AG04449 (cell line): ENCODE measurements at regions not wholly inside any gene's neighbourhood (a gene's known extent, or its start where the extent isn't known, plus 50 kb on each side); places are given as distances from the start of the nearest gene placed in this dataset.

Experiments used
- CTCF ChIA-PET: fragments of 350-600 bp; formaldehyde crosslinking; extraction: SDS; loops from one replicate; lab custom pipeline; 2021; ENCODE audit warnings: antibody characterized with exemption; lab: Yijun Ruan, JAX
- POLR2A ChIA-PET: fragments of 400-600, 350-600 bp; formaldehyde crosslinking; extraction: SDS; loops from one replicate; lab custom pipeline; 2020; ENCODE audit warnings: antibody characterized with exemption, inconsistent platforms; lab: Yijun Ruan, JAX
- DNase-seq: peaks from one replicate; pipeline ENCODE4 v3.0.0-alpha.2; 2010; ENCODE audit warnings: low read depth, low spot score
- H3K4me3 ChIP-seq: 2 replicates; pipeline ENCODE4 v1.5.1; 2011; ENCODE audit warnings: low read depth, mild to moderate bottlenecking, control low read depth, low read length
- CTCF ChIP-seq: IDR thresholded peaks from one replicate; pipeline ENCODE4 v1.5.1; 2011; ENCODE audit warnings: mild to moderate bottlenecking, moderate library complexity, low read length, control low read depth, inconsistent platforms; ENCODE audit not compliant: insufficient read depth; ENCODE audit errors: missing control alignments

GRCh38 chr5:155125551-155126095 lies 112.1 kb downstream of the KIF4B start:
- no peak for TF ChIP-seq CTCF
- no peak overlapping the region for H3K4me3 ChIP-seq
- no peak for DNase-seq
- ChIA-PET CTCF (interaction anchor here (1.1 to 1.3 kb wide), 2 partner anchors 13 to 153 kb away, joined by 3 read pairs; no protein-coding TSS in a partner anchor), POLR2A (no interaction called here)

DNA sequence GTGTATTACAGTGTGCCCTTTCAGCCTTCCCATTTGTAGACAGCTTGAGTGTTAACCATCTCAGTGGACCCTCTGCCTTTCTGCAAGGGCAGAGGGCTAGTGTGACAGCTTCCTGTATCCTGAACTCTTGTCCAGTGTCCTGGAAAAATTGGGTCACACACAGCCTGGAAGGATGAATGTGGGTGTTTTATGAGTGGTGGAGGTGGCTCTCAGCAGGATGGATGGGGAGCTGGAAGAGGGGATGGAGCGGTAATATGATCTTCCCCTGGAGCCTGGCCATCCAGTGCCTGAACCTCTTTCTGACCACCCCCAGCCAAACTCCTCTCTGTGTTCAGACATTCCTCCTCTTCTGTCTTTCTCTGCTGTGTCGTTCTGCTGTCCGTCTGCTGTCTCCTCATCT lies 113.0 kb downstream of the KIF4B start:
- POLR2A ChIA-PET: no interaction called here
- TF ChIP-seq CTCF: no peak
- no peak for DNase-seq
- CTCF ChIA-PET: no interaction called here
- no peak overlapping the region for H3K4me3 ChIP-seq

DNA sequence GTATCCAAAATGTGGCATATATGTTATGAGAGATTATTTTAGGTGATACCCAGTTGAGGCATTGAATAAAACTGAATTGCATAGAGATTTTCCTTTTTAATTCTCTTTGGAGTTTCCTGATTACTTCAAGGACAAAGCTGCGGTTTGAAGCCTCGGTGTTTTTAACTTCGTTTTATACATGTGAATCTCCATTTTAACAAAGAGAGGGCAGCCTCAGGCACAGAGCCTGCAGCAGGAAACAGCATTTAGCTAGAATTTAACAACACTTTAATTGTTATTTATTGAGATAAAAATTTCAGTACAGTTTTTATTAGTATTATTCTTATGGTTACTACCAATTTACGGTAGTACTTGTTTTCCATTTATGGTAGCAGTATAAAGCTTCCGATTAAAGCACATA lies 114.0 kb downstream of the KIF4B start:
- POLR2A ChIA-PET: no interaction called here
- H3K4me3 ChIP-seq: no peak overlapping the region
- no peak for TF ChIP-seq CTCF
- DNase-seq: no peak
- CTCF ChIA-PET: interaction anchor here (1.4 to 1.9 kb wide), 3 partner anchors 9 to 155 kb away, joined by 5 to 7 read pairs (median 7); no protein-coding TSS in a partner anchor

- no peak for TF ChIP-seq CTCF
Measured at GRCh38 chr5:155128786-155129512, 115.4 kb downstream of the KIF4B start.

GRCh38 chr5:155129513-155129880 lies 115.9 kb downstream of the KIF4B start:
- no peak for TF ChIP-seq CTCF
- ChIA-PET POLR2A (no interaction called here), CTCF (interaction anchor here (0.9 to 2.6 kb wide), 2 partner anchors 10 to 17 kb away, joined by 3 to 12 read pairs; no protein-coding TSS in a partner anchor)
- no peak overlapping the region for H3K4me3 ChIP-seq
- DNase-seq: no peak

More at GRCh38 chr5:155128786-155129512, 115.4 kb downstream of the KIF4B start:
- ChIA-PET CTCF (interaction anchor here (0.9 to 2.6 kb wide), 4 partner anchors 8 to 156 kb away, joined by 3 to 12 read pairs (median 6); no protein-coding TSS in a partner anchor), POLR2A (no interaction called here)
- no peak for DNase-seq
- H3K4me3 ChIP-seq: no peak overlapping the region

DNA sequence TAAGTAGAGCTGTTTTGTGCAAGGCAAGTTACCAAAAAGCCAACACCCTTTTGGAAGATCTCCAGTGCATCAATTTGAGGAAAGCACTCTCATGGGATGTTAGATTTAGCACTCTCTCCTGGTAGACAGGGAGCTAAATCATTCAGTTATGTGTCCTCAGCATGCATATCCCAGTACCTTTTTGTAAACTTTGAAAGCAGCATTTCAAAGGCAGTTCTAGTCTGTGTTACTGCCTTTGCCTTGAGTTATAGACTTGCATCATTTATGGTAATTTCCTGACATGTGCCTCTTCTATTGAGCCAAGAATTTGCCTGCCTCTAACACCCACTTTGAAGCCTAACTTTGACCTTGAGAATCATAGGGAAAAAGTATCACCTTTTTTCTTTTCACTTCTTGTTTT lies 120.6 kb downstream of the KIF4B start:
- no peak for TF ChIP-seq CTCF
- ChIA-PET CTCF (no interaction called here), POLR2A (no interaction called here)
- no peak overlapping the region for H3K4me3 ChIP-seq
- DNase-seq: no peak
